SU-DHL-6 (cell line): ENCODE measurements at regions not wholly inside any gene's neighbourhood (a gene's known extent, or its start where the extent isn't known, plus 50 kb on each side); places are given as distances from the start of the nearest gene placed in this dataset.

Experiments
- H2AFZ ChIP-seq: fragments of 200-600 bp; sonication (generic); 2 replicates; pipeline ENCODE4 v1.6.1; 2014; ENCODE audit warnings: low read depth, mild to moderate bottlenecking, moderate library complexity, mixed read lengths, antibody characterized with exemption, low read length; ENCODE audit not compliant: severe bottlenecking
- H3F3A ChIP-seq: fragments of 200-600 bp; shearing (Covaris generic); 2 replicates; pipeline ENCODE4 v1.6.0; 2016; ENCODE audit warnings: antibody characterized with exemption, mild to moderate bottlenecking; ENCODE audit not compliant: insufficient read depth
- H3K27ac ChIP-seq: fragments of 200-600 bp; sonication (generic); 2 replicates; pipeline ENCODE4 v1.5.1; 2016; ENCODE audit warnings: low read depth, mild to moderate bottlenecking, low read length, moderate library complexity, mixed read lengths
- H3K27me3 ChIP-seq: fragments of 200-600 bp; sonication (generic), shearing (Covaris generic); 2 replicates; pipeline ENCODE4 v1.6.0; 2014; ENCODE audit warnings: mild to moderate bottlenecking, low read length
- H3K36me3 ChIP-seq: fragments of 200-600 bp; sonication (generic); 2 replicates; pipeline ENCODE4 v1.6.1; 2014; ENCODE audit warnings: mild to moderate bottlenecking, low read length, mixed read lengths
- H3K4me2 ChIP-seq: fragments of 300-600, 200-600 bp; shearing (Covaris generic), sonication (generic); 2 replicates; pipeline ENCODE4 v1.6.0; 2014; ENCODE audit warnings: low read length, low read depth, mild to moderate bottlenecking; ENCODE audit not compliant: poor library complexity, severe bottlenecking
- H3K4me3 ChIP-seq: fragments of 200-600 bp; sonication (generic); 2 replicates; pipeline ENCODE4 v1.5.1; 2014; ENCODE audit warnings: antibody characterized with exemption, low read length, mild to moderate bottlenecking, mixed read lengths; ENCODE audit not compliant: insufficient read depth, poor library complexity, severe bottlenecking
- H3K79me2 ChIP-seq: fragments of 200-600 bp; sonication (generic); 2 replicates; pipeline ENCODE4 v1.6.1; 2014; ENCODE audit warnings: mild to moderate bottlenecking, low read length, moderate library complexity; ENCODE audit not compliant: insufficient read depth
- H3K9ac ChIP-seq: fragments of 200-600 bp; sonication (generic); 2 replicates; pipeline ENCODE4 v1.7.0; 2014; ENCODE audit warnings: mild to moderate bottlenecking, low read length
- H3K9me2 ChIP-seq: fragments of 200-600 bp; sonication (generic); replicated peaks from 2 replicates; pipeline ENCODE4 v1.6.1; 2014; ENCODE audit warnings: low read length; ENCODE audit not compliant: insufficient read depth
- H3K9me3 ChIP-seq: fragments of 200-600 bp; sonication (generic); 2 replicates; pipeline ENCODE4 v1.6.1; 2014; ENCODE audit warnings: low read length, mixed read lengths; ENCODE audit not compliant: insufficient read depth
- H4K20me1 ChIP-seq: fragments of 200-600 bp; sonication (generic); 2 replicates; pipeline ENCODE4 v1.6.1; 2014; ENCODE audit warnings: low read depth, mild to moderate bottlenecking, antibody characterized with exemption, low read length, moderate library complexity, mixed read lengths
- CTCF ChIP-seq: fragments of 200-600 bp; sonication (generic); IDR thresholded peaks from one replicate; pipeline ENCODE4 v1.5.1; 2017; ENCODE audit warnings: antibody characterized with exemption, mild to moderate bottlenecking, low read length, moderate library complexity; ENCODE audit not compliant: insufficient read depth, poor library complexity, severe bottlenecking
- EZH2phosphoT487 ChIP-seq: fragments of 200-600 bp; sonication (generic), shearing (Covaris generic); conservative IDR thresholded peaks from 2 replicates; pipeline ENCODE4 v1.6.1; 2018; ENCODE audit warnings: mild to moderate bottlenecking, antibody characterized with exemption, low read length, moderate library complexity, mixed read lengths

GRCh38 chr3:153348457-153349107, 186.6 kb downstream of the RAP2B start:
- Histone ChIP-seq H2AFZ (no peak overlapping the region), H3F3A (no peaks in the 10 kb centered on the region), H3K79me2 (no peaks in the 10 kb centered on the region), H3K36me3 (no peaks in the 10 kb centered on the region), H4K20me1 (no peaks in the 10 kb centered on the region), H3K27ac (no peak overlapping the region), H3K9me3 (no peaks in the 10 kb centered on the region), H3K9ac (no peak overlapping the region), H3K4me2 (no peak overlapping the region), H3K9me2 (no peaks in the 10 kb centered on the region), H3K27me3 (no peaks in the 10 kb centered on the region), H3K4me3 (no peak overlapping the region)
- no peak for TF ChIP-seq EZH2phosphoT487

GRCh38 chr3:153349108-153349499, 187.1 kb downstream of the RAP2B start:
- Histone ChIP-seq H3K27me3 (no peaks in the 10 kb centered on the region), H4K20me1 (no peaks in the 10 kb centered on the region), H3K79me2 (no peaks in the 10 kb centered on the region), H3K9me2 (no peaks in the 10 kb centered on the region), H3K36me3 (no peaks in the 10 kb centered on the region), H3K9ac (no peak overlapping the region), H3K4me3 (no peak overlapping the region), H2AFZ (no peak overlapping the region), H3K4me2 (no peak overlapping the region), H3K27ac (no peak overlapping the region), H3K9me3 (no peaks in the 10 kb centered on the region), H3F3A (no peaks in the 10 kb centered on the region)
- TF ChIP-seq EZH2phosphoT487 (no peak), CTCF (no peak)

DNA sequence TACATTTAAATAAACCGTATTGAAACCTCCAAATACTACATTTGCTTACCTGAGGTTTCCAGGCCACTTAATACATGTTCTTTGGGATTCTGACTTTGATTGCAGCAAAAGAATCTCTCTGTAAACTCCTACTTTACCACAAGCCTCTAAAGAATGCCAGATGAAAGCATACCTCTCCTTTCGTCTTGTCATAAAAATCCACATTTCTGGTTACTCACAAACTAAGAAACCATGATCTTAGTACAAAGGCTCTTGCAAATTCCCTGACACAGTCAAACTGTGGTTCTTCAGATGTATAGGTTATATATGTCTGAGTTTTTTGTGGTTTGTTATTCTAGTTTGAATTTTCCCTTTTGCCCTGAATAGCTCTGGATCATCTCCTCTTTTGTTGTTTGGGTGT, 188.4 kb downstream of the RAP2B start:
- TF ChIP-seq EZH2phosphoT487: no peak
- TF ChIP-seq CTCF: no peak
- Histone ChIP-seq H3K27me3 (no peaks in the 10 kb centered on the region), H3K4me2 (no peak overlapping the region), H3K9me2 (no peaks in the 10 kb centered on the region), H2AFZ (no peak overlapping the region), H3K9me3 (no peaks in the 10 kb centered on the region), H3K27ac (no peak overlapping the region), H3K36me3 (no peaks in the 10 kb centered on the region), H3K9ac (no peak overlapping the region), H3F3A (no peaks in the 10 kb centered on the region), H3K4me3 (no peak overlapping the region), H4K20me1 (no peaks in the 10 kb centered on the region), H3K79me2 (no peaks in the 10 kb centered on the region)

DNA sequence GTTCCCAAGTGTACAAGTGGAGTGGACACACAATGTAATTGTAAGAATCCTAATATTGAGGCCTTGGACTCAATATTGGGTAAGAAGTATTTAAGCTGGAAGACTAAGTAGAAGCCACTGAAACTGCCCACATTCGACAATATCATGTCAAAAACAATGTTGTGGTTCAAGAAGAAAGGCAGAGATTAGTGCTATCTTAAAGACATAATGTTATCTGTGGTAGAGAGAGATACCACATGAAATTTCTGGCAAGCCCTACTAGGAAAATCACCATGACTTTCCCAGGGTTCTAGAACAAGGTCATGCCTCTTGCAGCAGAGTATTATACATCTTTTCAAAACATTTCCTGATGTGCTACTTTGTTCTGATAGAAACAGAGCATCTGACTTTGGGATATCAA, 192.6 kb downstream of the RAP2B start:
- no peaks in the 10 kb centered on the region for H3K79me2 ChIP-seq
- H3K9me3 ChIP-seq: no peaks in the 10 kb centered on the region
- no peak overlapping the region for H3K4me2 ChIP-seq
- no peaks in the 10 kb centered on the region for H3K27me3 ChIP-seq
- H3K36me3 ChIP-seq: no peaks in the 10 kb centered on the region
- H3K9ac ChIP-seq: no peak overlapping the region
- H2AFZ ChIP-seq: no peak overlapping the region
- TF ChIP-seq EZH2phosphoT487 (no peak), CTCF (no peak)
- H3F3A ChIP-seq: no peaks in the 10 kb centered on the region
- H4K20me1 ChIP-seq: no peaks in the 10 kb centered on the region
- no peak overlapping the region for H3K27ac ChIP-seq
- no peaks in the 10 kb centered on the region for H3K9me2 ChIP-seq
- no peak overlapping the region for H3K4me3 ChIP-seq
